ENCODE measurements at regions not wholly inside any gene's neighbourhood (a gene's known extent, or its start where the extent isn't known, plus 50 kb on each side); places are given as distances from the start of the nearest gene placed in this dataset.

DNA sequence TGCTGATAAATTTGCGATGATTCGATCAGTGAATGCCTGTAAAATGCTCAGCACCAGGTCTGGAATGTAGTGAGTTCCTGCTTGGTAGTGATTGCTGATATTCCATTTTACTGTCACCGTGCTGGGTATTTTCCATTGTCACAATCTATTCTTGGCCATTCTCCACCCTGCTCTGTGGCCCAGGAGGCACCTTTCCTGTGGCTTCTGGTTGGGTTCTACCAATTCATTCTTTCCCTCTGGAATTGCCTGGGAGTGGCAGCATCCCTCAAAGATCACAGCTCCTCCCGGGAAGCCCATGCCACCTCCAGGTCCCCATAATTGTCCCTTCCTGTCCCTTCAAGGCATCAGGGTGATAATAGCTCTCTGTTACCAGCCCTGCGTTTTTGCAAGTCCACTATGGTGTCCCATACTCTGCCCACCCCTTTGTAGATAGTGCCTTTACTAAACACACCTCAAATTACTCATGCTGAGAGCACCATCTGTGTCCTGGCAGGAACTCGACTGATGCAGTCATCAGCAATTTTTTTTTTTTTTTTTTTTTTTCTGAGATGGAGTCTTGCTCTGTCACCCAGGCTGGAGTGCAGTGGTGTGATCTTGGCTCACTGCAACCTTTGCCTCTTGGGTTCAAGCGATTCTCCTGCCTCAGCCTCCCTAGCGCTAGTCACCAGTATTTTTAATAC is 177.8 kb upstream of the PROK2 start:
- ChIA-PET CTCF (no interaction called here), POLR2A (no interaction called here)
- no peak overlapping the region for H3K27ac ChIP-seq (ENCODE audit: low read length)
- no peaks in the 10 kb centered on the region for H3K9me3 ChIP-seq (ENCODE audit: control insufficient read depth, insufficient read depth, low read depth, low read length)
- DNase-seq (ENCODE audit: low read depth, low spot score) (no peak), ATAC-seq (no peak)
- no peaks in the 10 kb centered on the region for H3K27me3 ChIP-seq (ENCODE audit: control insufficient read depth, insufficient read depth, low read length)
- in situ Hi-C loops (cut with HindIII; ENCODE audit: low pct_unique_long_range_greater_than_20kb, low sequenced_read_pairs) (no loop called here), intact Hi-C loops (cut with micrococcal nuclease; ENCODE audit: unreplicated experiment) (no loop called here)
- H3K4me3 ChIP-seq (ENCODE audit: low read depth in 2 of 2, low read length in 2 of 2), result no peak overlapping the region
- TF ChIP-seq SIN3A (IDR thresholded peaks at IDR 0.05; ENCODE audit: borderline replicate concordance, insufficient read depth, low read depth, low read length) (no peak), POLR2AphosphoS5 (IDR thresholded peaks at IDR 0.05; ENCODE audit: low read depth, low read length) (no peak), TCF7L2 (IDR thresholded peaks at IDR 0.05; ENCODE audit: low read depth, low read length) (no peak)
- TF ChIP-seq, protein P1, sequence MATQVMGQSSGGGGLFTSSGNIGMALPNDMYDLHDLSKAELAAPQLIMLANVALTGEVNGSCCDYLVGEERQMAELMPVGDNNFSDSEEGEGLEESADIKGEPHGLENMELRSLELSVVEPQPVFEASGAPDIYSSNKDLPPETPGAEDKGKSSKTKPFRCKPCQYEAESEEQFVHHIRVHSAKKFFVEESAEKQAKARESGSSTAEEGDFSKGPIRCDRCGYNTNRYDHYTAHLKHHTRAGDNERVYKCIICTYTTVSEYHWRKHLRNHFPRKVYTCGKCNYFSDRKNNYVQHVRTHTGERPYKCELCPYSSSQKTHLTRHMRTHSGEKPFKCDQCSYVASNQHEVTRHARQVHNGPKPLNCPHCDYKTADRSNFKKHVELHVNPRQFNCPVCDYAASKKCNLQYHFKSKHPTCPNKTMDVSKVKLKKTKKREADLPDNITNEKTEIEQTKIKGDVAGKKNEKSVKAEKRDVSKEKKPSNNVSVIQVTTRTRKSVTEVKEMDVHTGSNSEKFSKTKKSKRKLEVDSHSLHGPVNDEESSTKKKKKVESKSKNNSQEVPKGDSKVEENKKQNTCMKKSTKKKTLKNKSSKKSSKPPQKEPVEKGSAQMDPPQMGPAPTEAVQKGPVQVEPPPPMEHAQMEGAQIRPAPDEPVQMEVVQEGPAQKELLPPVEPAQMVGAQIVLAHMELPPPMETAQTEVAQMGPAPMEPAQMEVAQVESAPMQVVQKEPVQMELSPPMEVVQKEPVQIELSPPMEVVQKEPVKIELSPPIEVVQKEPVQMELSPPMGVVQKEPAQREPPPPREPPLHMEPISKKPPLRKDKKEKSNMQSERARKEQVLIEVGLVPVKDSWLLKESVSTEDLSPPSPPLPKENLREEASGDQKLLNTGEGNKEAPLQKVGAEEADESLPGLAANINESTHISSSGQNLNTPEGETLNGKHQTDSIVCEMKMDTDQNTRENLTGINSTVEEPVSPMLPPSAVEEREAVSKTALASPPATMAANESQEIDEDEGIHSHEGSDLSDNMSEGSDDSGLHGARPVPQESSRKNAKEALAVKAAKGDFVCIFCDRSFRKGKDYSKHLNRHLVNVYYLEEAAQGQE (IDR thresholded peaks at IDR 0.05; ENCODE audit: insufficient read depth in 1 of 2, low read depth in 2 of 2, low read length in 1 of 2), result no peak
- TF ChIP-seq, protein P2, sequence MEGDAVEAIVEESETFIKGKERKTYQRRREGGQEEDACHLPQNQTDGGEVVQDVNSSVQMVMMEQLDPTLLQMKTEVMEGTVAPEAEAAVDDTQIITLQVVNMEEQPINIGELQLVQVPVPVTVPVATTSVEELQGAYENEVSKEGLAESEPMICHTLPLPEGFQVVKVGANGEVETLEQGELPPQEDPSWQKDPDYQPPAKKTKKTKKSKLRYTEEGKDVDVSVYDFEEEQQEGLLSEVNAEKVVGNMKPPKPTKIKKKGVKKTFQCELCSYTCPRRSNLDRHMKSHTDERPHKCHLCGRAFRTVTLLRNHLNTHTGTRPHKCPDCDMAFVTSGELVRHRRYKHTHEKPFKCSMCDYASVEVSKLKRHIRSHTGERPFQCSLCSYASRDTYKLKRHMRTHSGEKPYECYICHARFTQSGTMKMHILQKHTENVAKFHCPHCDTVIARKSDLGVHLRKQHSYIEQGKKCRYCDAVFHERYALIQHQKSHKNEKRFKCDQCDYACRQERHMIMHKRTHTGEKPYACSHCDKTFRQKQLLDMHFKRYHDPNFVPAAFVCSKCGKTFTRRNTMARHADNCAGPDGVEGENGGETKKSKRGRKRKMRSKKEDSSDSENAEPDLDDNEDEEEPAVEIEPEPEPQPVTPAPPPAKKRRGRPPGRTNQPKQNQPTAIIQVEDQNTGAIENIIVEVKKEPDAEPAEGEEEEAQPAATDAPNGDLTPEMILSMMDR (IDR thresholded peaks at IDR 0.05), result no peak
- no TSS peak for BruUV-seq (replicated peaks)
- no peaks in the 10 kb centered on the region for H3K4me1 ChIP-seq (ENCODE audit: control insufficient read depth, insufficient read depth, low read length)
- H3K36me3 ChIP-seq (ENCODE audit: control insufficient read depth, insufficient read depth, low read length), result no peaks in the 10 kb centered on the region

- intact Hi-C loops (cut with micrococcal nuclease; ENCODE audit: unreplicated experiment), result no loop called here
- H3K36me3 ChIP-seq (ENCODE audit: control insufficient read depth, insufficient read depth, low read length), result no peaks in the 10 kb centered on the region
- no TSS peak for BruUV-seq (replicated peaks)
- ChIA-PET CTCF (no interaction called here), POLR2A (no interaction called here)
- in situ Hi-C loops (cut with HindIII; ENCODE audit: low pct_unique_long_range_greater_than_20kb, low sequenced_read_pairs), result no loop called here
- TF ChIP-seq POLR2AphosphoS5 (IDR thresholded peaks at IDR 0.05; ENCODE audit: low read depth, low read length) (no peak), SIN3A (IDR thresholded peaks at IDR 0.05; ENCODE audit: borderline replicate concordance, insufficient read depth, low read depth, low read length) (no peak)
- TF ChIP-seq, protein P2 (IDR thresholded peaks at IDR 0.05), result no peak
- TF ChIP-seq, protein P1 (IDR thresholded peaks at IDR 0.05; ENCODE audit: insufficient read depth in 1 of 2, low read depth in 2 of 2, low read length in 1 of 2), result no peak
- H3K4me3 ChIP-seq (ENCODE audit: low read depth in 2 of 2, low read length in 2 of 2), result no peak overlapping the region
- ATAC-seq (no peak), DNase-seq (ENCODE audit: low read depth, low spot score) (no peak)
- H3K4me1 ChIP-seq (ENCODE audit: control insufficient read depth, insufficient read depth, low read length), result no peaks in the 10 kb centered on the region
- no peak overlapping the region for H3K27ac ChIP-seq (ENCODE audit: low read length)
- H3K9me3 ChIP-seq (ENCODE audit: control insufficient read depth, insufficient read depth, low read depth, low read length), result no peaks in the 10 kb centered on the region
- no peaks in the 10 kb centered on the region for H3K27me3 ChIP-seq (ENCODE audit: control insufficient read depth, insufficient read depth, low read length)
Observed at GRCh38 chr3:71961891-71962290, 176.9 kb upstream of the PROK2 start.
